GM03348 (cell line): ENCODE measurements at regions not wholly inside any gene's neighbourhood (a gene's known extent, or its start where the extent isn't known, plus 50 kb on each side); places are given as distances from the start of the nearest gene placed in this dataset.

Experiments
- DNase-seq: peaks from one replicate; pipeline ENCODE4 v3.0.0; 2012; ENCODE audit warnings: low spot score

- DNase-seq, result no peak
Measured at GRCh38 chr22:48397531-48398180, 1430.0 kb downstream of the BRD1 start.

GRCh38 chr22:48396785-48397530 lies 1430.7 kb downstream of the BRD1 start:
- DNase-seq, result no peak

DNA sequence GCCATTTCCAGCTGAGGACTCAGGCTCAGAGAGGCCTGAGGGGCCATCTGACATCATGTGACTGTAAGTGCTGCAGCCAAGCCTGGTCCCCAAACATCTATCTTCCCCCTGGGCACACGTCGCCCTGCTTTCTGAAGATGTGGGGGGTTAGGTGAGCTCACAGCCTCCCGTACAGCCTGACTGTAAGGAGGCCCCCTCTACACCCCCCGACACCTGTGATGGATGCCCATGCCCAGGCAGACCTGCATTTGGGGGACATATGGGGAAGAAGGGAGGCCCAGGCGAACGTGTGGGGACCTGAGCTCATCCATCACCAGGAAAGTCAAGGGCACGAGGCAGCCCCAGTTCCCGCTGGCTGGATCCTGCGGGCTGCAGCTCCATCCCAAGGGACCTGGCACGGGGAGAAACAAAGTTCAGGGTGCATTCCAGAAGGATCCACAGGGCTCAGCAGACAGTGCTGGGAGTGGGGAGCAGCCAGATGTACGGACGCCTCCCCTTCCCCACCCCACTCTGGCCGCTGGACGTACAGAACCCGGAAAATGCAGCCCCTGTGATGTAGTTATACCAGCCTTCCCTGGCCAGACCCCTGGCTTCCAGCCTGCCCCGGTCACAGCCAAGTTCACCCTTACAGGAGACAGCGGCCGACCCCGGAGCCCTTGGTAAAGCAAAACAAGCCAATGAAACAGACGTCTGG lies 1431.4 kb downstream of the BRD1 start:
- DNase-seq, result no peak

- no peak for DNase-seq
Measured at GRCh38 chr22:48395201-48395600, 1432.5 kb downstream of the BRD1 start.

GRCh38 chr22:48394787-48395186 lies 1432.9 kb downstream of the BRD1 start:
- DNase-seq, result no peak

- DNase-seq, result no peak
Measured at GRCh38 chr22:48393885-48394284, 1433.8 kb downstream of the BRD1 start.

- DNase-seq, result no peak
Measured at GRCh38 chr22:48393041-48393370, 1434.7 kb downstream of the BRD1 start.

- DNase-seq, result no peak
Measured at GRCh38 chr22:48391820-48392219, 1435.9 kb downstream of the BRD1 start.

- DNase-seq, result no peak
Measured at GRCh38 chr22:48391171-48391711, 1436.4 kb downstream of the BRD1 start.

- no peak for DNase-seq
Measured at GRCh38 chr22:48389916-48390315, 1437.8 kb downstream of the BRD1 start.

- DNase-seq, result no peak
Measured at GRCh38 chr22:48382197-48382596, 1445.5 kb downstream of the BRD1 start.

DNA sequence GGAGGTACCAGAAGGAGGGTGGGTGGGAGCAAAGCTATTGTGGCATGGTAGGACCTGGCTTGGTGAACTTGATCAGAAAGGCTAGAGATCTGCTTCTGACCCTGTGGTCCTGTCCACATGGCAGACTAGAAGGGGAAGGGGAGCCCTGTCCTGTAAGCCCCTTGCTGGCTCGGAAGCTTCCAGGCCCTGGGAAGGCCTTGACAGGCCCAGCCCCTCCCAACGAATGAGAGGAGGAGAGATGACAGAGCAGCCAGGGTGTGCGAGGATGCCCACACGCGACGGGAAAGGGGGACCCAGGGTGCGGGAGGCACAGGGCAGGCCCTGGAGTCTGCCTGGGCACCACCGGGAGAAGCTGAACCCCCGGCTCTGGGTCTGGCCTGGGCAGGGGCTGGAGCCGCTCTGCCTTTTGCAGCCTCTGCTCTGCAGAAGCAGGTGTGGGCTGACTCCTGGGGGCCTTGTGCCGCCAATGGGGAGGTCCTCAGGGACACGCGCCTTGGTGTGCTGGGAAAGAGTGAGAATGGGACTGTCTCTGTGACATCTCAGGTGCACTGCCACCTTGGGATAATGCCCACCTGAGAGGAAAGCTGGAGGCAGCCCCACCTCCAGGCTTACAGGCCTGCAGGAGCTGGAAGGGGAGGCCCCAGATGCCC lies 1447.5 kb downstream of the BRD1 start:
- no peak for DNase-seq

- DNase-seq, result no peak
Measured at GRCh38 chr22:48379371-48379770, 1448.3 kb downstream of the BRD1 start.

DNA sequence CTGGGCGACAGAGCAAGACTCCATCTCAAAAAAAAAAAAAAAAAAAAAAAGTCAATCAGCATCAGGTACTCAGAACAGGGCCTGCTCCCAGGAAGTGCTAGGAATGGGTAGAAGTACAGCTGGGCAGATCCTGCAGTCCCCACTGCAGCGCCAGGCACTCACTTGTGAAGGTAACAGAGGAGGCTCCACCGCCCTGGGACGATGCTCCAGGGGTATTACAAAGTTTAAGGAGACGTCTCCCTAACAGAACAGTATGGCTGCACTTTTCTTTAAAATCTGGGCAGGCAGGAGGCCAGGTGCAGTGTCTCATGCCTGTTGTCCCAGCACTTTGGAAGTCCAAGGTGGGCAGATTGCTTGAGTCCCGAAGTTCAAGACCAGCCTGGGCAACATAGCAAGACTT lies 1449.0 kb downstream of the BRD1 start:
- DNase-seq, result no peak

DNA sequence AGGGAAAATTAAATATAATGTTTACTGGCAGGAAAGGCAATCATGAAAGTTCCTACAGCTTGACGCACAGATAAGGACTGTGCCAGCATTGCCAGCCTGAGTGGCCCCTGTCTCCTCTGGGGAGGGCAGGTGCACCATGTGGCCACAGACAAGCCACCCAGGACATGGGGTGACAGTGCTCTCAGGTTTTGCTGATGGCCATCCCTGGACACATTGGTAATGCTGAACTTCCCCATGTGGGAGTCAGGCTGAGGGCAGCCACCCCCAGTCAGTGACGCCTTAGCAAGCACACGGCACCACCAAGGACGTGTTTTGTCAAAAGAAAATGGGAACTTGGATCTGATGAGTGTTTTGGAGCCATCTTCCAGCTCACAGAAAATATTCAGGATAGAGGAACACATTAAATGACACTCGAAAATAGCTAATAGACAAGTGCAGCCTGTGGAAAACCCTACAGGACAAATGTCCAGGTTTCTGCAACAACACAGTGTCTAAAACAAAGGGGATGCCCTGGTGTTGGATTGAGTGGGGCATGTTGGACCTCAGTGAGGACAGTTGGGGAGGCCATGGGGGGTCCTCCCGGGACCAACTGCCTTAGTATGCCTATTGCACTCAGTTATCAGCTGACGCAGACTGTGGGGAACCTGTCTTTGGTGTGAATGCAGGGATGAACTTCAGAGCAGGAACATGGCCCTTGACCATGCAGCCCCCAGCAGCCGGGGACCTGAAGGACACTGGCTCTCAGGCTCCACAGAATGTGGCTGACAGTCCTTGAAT lies 1450.5 kb downstream of the BRD1 start:
- no peak for DNase-seq

GRCh38 chr22:48376428-48376827 lies 1451.2 kb downstream of the BRD1 start:
- DNase-seq, result no peak

DNA sequence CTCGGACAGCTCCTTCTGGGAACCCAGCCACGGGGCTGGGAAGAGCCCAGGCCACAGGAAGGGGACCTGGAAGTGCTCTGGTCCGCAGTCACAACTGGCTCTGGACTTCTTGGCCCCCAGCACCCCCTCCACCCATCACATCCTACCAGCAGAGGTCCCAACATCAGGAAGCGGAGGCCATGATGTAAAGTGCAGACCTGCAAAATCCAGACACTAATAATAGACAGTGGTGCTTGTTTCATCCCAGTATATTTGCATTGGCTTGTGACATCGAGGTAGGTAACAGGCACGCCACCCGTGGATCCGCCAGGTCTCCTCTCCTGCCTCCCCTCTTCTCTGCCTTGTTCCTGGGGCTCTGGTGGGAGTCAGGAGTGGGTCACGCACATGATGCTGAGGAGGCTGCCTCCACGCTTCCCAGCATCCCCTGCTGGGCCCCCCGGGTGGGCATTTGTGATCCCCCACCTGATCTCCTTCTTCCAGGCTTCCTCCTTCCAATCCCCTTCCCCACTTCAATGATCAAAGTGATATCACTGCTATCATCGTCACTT lies 1454.0 kb downstream of the BRD1 start:
- DNase-seq, result no peak

GRCh38 chr22:48372390-48372789 lies 1455.3 kb downstream of the BRD1 start:
- DNase-seq, result no peak

DNA sequence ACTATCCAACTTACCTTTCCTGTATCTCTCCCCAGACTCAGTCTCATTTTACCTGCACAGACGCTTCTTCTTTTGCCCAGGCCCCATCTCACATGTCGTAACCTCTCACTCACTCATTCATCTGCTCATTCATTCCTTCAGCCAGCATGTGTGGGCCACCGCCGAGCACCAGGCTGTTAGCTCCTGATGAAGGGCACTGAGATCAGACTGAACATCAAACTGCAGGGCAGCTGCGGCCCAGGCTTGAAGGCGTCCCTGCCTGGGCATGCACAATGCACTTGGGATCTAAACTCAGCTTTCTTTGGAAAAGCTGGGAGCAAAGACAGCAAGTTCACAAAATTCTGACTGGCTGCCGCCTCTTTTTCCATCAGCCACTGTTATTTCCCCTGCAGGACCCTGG lies 1456.3 kb downstream of the BRD1 start:
- no peak for DNase-seq

- no peak for DNase-seq
Measured at GRCh38 chr22:48370508-48371325, 1457.0 kb downstream of the BRD1 start.
